BE2C (cell line): ENCODE measurements at regions not wholly inside any gene's neighbourhood (a gene's known extent, or its start where the extent isn't known, plus 50 kb on each side); places are given as distances from the start of the nearest gene placed in this dataset.

Experiments used
- DNase-seq: peaks from one replicate; pipeline ENCODE4 v3.0.0-alpha.2; 2020
- H3K27me3 ChIP-seq: fragments of 250-450 bp; sonication (Bioruptor Pico); 2 replicates; pipeline ENCODE4 v1.5.1; 2020; ENCODE audit warnings: mild to moderate bottlenecking
- H3K36me3 ChIP-seq: fragments of 250-450 bp; sonication (Bioruptor Pico); 2 replicates; pipeline ENCODE4 v1.5.1; 2020; ENCODE audit warnings: mild to moderate bottlenecking
- H3K4me1 ChIP-seq: fragments of 250-450 bp; sonication (Bioruptor Pico); 2 replicates; pipeline ENCODE4 v1.5.1; 2020
- H3K4me3 ChIP-seq: 2 replicates; pipeline ENCODE4 v1.5.1; 2011; ENCODE audit warnings: low read depth, low read length
- H3K9me3 ChIP-seq: fragments of 250-450 bp; sonication (Bioruptor Pico); 2 replicates; pipeline ENCODE4 v1.5.1; 2020
- CTCF ChIP-seq: IDR thresholded peaks from 2 replicates; pipeline ENCODE4 v1.5.1; 2012; ENCODE audit warnings: mild to moderate bottlenecking, low read depth, low read length

GRCh38 chr1:116258668-116259419 is 114.2 kb upstream of the ATP1A1 start:
- Histone ChIP-seq H3K9me3 (no peaks in the 10 kb centered on the region), H3K4me3 (no peak overlapping the region), H3K4me1 (no peaks in the 10 kb centered on the region; the same call in 1 of the 2 replicates), H3K36me3 (no peaks in the 10 kb centered on the region), H3K27me3 (no peaks in the 10 kb centered on the region)
- no peak for DNase-seq
- no peak for TF ChIP-seq CTCF

DNA sequence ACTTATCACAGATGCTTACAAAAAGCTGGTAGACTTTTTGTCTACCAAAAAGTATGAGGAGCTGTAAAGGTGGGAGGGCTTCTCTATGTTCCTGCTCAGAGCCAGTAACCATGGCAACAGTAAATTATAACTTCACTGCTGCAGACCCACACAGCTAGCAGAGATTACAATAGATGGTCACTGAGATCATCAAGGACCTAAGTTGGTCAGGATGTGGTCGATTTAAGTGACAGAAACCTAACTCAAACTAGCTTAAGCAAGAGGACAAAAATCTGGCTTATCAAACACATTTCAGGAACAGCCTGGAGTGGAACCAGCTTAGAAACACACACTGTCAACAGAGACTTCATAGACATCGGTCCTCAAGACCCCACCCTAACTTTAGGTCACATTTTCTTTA is 113.4 kb upstream of the ATP1A1 start:
- no peak for TF ChIP-seq CTCF

DNA sequence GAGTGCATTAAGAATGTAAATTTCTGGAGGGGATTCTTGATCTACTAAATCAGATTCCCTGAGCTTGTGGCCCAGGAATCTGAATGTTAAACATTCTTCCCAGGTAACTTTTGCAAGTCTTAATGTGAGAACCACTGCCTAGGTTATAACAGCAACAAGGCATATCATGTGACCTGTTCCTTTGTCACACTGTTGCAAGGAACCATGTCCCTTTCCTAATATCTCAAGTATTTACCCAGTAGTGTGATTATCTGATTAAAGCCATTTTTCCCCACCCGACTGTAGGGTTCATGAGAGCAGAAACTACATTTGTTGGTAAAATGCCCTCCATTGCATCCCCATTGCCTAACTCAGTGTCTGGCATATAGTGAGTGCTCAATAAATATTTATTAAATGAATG is 112.9 kb upstream of the ATP1A1 start:
- Histone ChIP-seq H3K4me3 (no peak overlapping the region), H3K27me3 (no peaks in the 10 kb centered on the region), H3K36me3 (no peaks in the 10 kb centered on the region), H3K4me1 (no peaks in the 10 kb centered on the region; the same call in 1 of the 2 replicates), H3K9me3 (no peaks in the 10 kb centered on the region)
- DNase-seq, result no peak
- no peak for TF ChIP-seq CTCF

More for the DNA sequence above, 113.4 kb upstream of the ATP1A1 start:
- no peak for DNase-seq
- Histone ChIP-seq H3K27me3 (no peaks in the 10 kb centered on the region), H3K36me3 (no peaks in the 10 kb centered on the region), H3K4me3 (no peak overlapping the region), H3K9me3 (no peaks in the 10 kb centered on the region), H3K4me1 (no peaks in the 10 kb centered on the region; the same call in 1 of the 2 replicates)

DNA sequence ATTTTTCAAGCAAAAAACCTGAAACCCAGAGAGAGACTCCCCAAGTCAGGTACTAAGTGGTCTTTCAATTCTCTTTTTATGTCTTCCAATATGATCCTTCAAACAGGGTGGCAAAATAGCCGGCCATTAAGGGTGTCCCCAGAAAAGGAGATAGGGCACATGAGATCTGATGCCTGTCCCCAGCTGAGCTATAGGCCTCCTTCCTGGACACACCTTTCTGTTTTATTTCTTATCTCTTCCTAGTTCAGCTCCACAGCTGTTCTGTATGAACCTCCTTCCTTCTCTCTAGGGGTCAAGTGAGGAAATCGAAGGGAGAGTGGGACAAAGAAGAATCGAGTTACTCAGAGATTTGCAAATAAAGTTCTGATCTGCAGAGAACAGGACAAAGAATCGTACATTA is 112.4 kb upstream of the ATP1A1 start:
- Histone ChIP-seq H3K27me3 (no peaks in the 10 kb centered on the region), H3K9me3 (no peaks in the 10 kb centered on the region), H3K4me1 (no peaks in the 10 kb centered on the region; the same call in 1 of the 2 replicates), H3K36me3 (no peaks in the 10 kb centered on the region), H3K4me3 (no peak overlapping the region)
- DNase-seq, result no peak
- no peak for TF ChIP-seq CTCF

DNA sequence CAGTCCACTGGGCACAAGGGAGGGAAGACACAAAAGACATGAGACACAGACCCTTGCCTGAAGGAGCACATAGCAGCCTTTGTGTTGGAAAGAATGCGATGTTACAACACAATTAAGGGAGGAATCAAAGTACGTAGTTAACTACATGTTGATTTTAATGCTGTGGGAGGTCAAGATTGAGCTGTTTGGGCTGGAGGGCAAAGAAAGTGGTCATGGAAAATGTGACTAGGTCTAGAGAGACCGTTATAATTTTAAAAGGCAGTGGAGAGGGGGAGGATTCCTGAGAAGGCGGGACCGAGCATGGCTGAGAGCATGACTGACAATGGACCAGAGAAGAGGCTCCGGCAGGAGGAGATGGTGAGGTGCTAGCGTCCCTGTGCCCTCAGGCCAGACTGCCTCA is 111.8 kb upstream of the ATP1A1 start:
- H3K4me3 ChIP-seq, result no peak overlapping the region
- H3K27me3 ChIP-seq, result no peaks in the 10 kb centered on the region
- no peak for DNase-seq
- no peaks in the 10 kb centered on the region for H3K36me3 ChIP-seq
- no peak for TF ChIP-seq CTCF
- H3K4me1 ChIP-seq, result no peaks in the 10 kb centered on the region; the same call in 1 of the 2 replicates
- no peaks in the 10 kb centered on the region for H3K9me3 ChIP-seq

GRCh38 chr1:116262207-116262994 is 110.6 kb upstream of the ATP1A1 start:
- TF ChIP-seq CTCF, result no peak

More at GRCh38 chr1:116262207-116262994, 110.6 kb upstream of the ATP1A1 start:
- Histone ChIP-seq H3K36me3 (no peaks in the 10 kb centered on the region), H3K4me1 (no peaks in the 10 kb centered on the region; the same call in 1 of the 2 replicates), H3K4me3 (no peak overlapping the region), H3K9me3 (no peaks in the 10 kb centered on the region), H3K27me3 (no peaks in the 10 kb centered on the region)
- DNase-seq, result no peak
